ENCODE measurements at regions not wholly inside any gene's neighbourhood (a gene's known extent, or its start where the extent isn't known, plus 50 kb on each side); places are given as distances from the start of the nearest gene placed in this dataset.

DNA sequence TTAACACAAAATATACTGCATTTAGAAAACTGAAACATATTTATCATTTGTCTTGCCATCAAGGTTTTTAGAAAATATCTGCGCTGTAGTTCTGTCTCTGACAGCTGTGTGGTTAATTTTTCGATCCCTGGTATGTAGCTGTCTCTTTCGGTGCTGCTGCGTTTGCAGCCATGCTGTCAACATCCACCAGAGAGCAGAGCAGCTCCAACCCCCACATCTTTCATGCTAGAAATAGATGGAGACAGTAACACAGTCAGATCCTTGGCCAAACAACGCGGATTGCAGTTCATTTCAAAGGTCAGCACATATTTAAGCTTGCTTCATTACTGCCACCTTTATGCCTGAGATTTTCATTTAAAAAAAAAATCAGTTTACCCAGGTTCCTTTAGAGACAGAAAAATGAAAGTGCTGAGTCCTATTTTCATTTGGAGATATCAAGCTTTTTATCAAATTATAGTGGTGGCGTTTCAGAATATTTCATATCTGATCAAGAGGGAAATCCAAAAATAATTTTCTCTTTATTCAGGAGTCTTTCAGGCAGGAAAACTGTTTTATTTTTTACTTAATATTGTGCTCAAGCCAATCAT is 157.7 kb upstream of the MMS22L start:
- TF ChIP-seq, protein P1, sequence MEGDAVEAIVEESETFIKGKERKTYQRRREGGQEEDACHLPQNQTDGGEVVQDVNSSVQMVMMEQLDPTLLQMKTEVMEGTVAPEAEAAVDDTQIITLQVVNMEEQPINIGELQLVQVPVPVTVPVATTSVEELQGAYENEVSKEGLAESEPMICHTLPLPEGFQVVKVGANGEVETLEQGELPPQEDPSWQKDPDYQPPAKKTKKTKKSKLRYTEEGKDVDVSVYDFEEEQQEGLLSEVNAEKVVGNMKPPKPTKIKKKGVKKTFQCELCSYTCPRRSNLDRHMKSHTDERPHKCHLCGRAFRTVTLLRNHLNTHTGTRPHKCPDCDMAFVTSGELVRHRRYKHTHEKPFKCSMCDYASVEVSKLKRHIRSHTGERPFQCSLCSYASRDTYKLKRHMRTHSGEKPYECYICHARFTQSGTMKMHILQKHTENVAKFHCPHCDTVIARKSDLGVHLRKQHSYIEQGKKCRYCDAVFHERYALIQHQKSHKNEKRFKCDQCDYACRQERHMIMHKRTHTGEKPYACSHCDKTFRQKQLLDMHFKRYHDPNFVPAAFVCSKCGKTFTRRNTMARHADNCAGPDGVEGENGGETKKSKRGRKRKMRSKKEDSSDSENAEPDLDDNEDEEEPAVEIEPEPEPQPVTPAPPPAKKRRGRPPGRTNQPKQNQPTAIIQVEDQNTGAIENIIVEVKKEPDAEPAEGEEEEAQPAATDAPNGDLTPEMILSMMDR (IDR thresholded peaks at IDR 0.05): no peak
- H3K4me1 ChIP-seq: no peaks in the 10 kb centered on the region
- DNase-seq (ENCODE audit: low spot score in 2 of 2): no peak
- no peaks in the 10 kb centered on the region for H3K9me3 ChIP-seq
- H3K4me3 ChIP-seq: no peak overlapping the region
- no peaks in the 10 kb centered on the region for H3K27me3 ChIP-seq
- intact Hi-C loops (cut with DNase I): no loop called here
- H3K27ac ChIP-seq: no peak overlapping the region
- H3K36me3 ChIP-seq: no peaks in the 10 kb centered on the region

DNA sequence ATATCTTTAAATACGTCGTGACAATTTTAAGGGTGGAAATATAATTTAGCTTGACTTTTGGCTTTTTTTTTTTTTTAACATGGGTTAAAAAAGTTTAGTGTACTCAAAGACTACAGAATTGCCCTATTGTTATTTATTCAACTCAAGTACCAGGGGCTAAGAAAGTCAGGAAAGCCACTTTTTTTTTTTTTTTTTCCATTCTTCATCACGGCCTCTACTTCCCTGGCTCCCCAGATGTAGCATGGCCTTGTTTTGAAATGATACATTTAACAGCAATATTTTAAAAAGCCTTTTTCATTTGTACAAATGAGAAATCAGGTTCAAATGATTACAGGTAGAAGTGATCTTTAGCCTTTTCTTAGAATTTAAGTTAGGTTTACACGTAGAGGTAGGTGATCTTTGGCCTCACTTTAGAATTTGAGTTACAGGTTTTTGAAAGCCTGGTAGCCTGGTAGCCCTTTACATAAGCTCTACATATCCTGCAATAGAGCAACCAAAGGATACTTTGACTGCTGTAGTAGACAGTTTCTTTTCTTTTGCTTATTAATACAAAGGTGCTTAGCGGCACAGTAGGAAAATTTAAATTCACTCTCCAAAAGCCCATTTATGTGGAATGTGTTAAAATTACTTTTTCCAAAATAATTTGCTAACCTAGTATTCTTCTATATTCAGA is 160.5 kb upstream of the MMS22L start:
- Histone ChIP-seq H3K36me3 (no peaks in the 10 kb centered on the region), H3K4me3 (no peak overlapping the region), H3K9me3 (no peaks in the 10 kb centered on the region), H3K4me1 (no peaks in the 10 kb centered on the region), H3K27ac (no peak overlapping the region), H3K27me3 (no peaks in the 10 kb centered on the region)
- no peak for DNase-seq (ENCODE audit: low spot score in 2 of 2)
- TF ChIP-seq, protein P1 (IDR thresholded peaks at IDR 0.05): no peak
- intact Hi-C loops (cut with DNase I): no loop called here

GRCh38 chr6:97445407-97445806 is 162.4 kb upstream of the MMS22L start:
- intact Hi-C loops (cut with DNase I): no loop called here
- Histone ChIP-seq H3K27me3 (no peaks in the 10 kb centered on the region), H3K36me3 (no peaks in the 10 kb centered on the region), H3K9me3 (no peaks in the 10 kb centered on the region), H3K4me1 (no peaks in the 10 kb centered on the region), H3K4me3 (no peak overlapping the region), H3K27ac (no peak overlapping the region)
- TF ChIP-seq, protein P1 (IDR thresholded peaks at IDR 0.05): no peak
- no peak for DNase-seq (ENCODE audit: low spot score in 2 of 2)

DNA sequence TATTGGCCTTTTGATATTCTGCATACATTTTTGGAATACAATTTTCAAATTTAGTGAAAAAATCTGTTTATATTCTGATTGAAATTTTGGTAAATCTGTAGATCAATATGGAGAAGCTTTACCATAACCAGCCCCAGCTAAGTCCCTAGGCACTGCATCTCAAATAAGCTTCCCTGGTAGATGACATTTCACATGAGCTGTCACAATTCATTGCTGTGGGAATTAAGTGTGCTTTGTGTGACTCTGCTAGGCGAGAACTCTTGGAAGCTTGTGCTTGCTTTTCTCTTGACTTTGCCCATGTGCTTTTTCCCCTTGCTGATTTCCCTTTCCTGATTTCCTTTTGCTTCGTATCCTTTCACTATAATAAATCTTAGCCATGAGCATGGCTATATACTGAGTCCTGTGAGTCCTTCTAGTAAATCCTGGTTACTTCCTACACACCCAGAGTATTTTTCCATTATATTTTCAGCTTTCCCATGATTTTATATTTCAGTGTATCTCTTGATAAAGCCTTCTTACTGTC is 166.5 kb upstream of the MMS22L start:
- DNase-seq (ENCODE audit: low spot score in 2 of 2): no peak
- Histone ChIP-seq H3K27me3 (no peaks in the 10 kb centered on the region), H3K9me3 (no peaks in the 10 kb centered on the region), H3K27ac (no peak overlapping the region), H3K4me3 (no peak overlapping the region), H3K4me1 (no peaks in the 10 kb centered on the region), H3K36me3 (no peaks in the 10 kb centered on the region)
- intact Hi-C loops (cut with DNase I): no loop called here
- TF ChIP-seq, protein P1 (IDR thresholded peaks at IDR 0.05): no peak

- Histone ChIP-seq H3K4me3 (no peak overlapping the region), H3K27ac (no peak overlapping the region), H3K4me1 (no peaks in the 10 kb centered on the region), H3K36me3 (no peaks in the 10 kb centered on the region), H3K27me3 (no peaks in the 10 kb centered on the region), H3K9me3 (no peaks in the 10 kb centered on the region)
- TF ChIP-seq, protein P1 (IDR thresholded peaks at IDR 0.05): no peak
- intact Hi-C loops (cut with DNase I): no loop called here
- DNase-seq (ENCODE audit: low spot score in 2 of 2): no peak
Observed at GRCh38 chr6:97450087-97450486, 167.1 kb upstream of the MMS22L start.
